ENCODE measurements at regions not wholly inside any gene's neighbourhood (a gene's known extent, or its start where the extent isn't known, plus 50 kb on each side); places are given as distances from the start of the nearest gene placed in this dataset.

GRCh38 chr13:109393045-109393444 is 393.3 kb downstream of the IRS2 start:
- DNase-seq = no peak

GRCh38 chr13:109390391-109390790 is 396.0 kb downstream of the IRS2 start:
- DNase-seq = no peak

- no peak for DNase-seq
These were observed 396.5 kb downstream of the IRS2 start for GRCh38 chr13:109389892-109390345.

GRCh38 chr13:109389456-109389855 is 396.9 kb downstream of the IRS2 start:
- DNase-seq = no peak

DNA sequence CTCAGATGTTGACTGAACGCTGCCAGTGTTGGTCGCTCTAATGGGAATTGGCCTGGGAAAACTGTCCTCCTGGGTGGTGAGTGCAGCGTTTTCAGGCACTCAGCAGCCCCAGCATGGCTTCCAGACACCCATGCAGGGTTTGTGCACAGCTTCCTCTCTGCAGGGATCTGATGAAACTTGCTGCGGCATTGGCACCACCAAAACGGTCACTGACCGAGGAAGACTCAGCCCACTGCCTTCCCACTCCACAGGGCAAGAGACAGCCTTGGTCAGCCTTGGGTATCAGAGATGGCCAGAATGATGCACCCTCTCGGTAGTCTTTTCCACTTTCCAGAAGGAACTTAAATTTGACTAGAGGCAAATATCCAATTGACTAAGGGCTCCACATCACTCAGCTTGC is 398.9 kb downstream of the IRS2 start:
- DNase-seq = no peak

DNA sequence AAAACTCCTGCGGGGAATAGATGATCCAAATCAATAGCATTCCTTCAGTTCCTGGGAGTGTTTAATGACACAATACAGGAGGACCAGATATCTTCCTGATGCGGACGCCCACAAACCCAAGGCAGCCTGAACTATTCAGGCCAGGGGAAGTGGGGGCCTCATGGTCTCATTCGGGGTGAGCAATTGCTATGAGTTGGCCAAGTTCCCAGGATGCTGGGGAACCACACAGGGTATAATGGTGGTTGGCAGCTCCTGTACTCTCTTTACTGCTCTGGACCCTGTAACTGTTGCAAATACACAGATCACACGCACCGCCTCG is 401.2 kb downstream of the IRS2 start:
- no peak for DNase-seq

DNA sequence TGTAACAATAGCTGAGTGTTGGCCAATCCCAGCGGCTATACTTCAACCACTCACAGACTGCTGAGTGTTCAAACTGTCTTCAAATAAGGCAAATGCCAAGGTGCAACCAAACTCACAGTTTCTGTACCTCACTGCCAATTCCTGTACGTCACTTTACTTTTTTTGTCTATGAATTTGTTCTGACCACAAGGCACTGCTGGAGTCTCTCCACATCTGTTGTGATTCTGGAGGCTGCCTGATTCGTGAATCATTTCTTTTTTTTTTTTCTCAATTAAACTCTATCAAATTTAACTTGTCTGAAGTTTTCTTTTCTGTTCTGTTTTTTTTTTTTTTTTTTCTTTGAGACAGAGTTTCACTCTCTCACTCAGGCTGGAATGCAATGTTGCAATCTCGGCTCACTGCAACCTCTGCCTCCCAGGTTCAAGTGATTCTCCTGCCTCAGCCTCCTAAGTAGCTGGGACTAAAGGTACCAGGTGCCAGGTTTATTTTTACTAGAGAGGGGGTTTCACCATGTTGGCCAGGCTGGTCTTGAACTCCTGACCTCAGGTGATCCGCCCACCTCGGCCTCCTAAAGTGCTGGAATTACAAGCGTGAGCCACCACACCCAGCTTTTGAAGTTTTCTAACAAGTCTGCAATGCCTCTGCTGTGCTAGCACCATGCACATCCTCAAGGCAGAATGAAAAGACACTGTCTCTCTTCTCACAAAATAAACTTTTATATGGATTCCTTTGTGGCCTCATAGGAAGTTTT is 401.7 kb downstream of the IRS2 start:
- DNase-seq = no peak

GRCh38 chr13:109383683-109384082 is 402.7 kb downstream of the IRS2 start:
- DNase-seq = no peak

GRCh38 chr13:109381546-109382180 is 404.7 kb downstream of the IRS2 start:
- no peak for DNase-seq

- DNase-seq = no peak
These were observed 405.9 kb downstream of the IRS2 start for GRCh38 chr13:109380457-109380856.

DNA sequence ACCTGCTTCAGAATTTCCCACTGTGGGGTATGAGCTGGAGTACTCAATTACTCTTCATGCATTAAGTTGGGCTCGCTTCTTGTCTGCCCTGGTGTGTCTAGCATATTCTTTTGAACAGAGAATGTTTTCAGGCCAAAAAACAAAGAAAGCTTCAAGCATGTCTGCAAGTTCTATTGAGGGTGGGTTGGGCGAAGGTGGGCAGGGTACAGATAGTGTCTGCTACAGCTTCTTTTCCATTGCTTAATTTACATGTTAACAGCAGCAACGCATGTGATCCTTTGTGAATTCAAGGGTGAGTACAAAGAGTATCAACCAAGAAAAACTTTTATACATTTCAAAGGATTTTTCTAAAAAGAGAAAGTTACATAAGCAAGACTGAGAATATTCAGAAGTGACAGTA is 406.5 kb downstream of the IRS2 start:
- DNase-seq = no peak

GRCh38 chr13:109376936-109377335 is 409.4 kb downstream of the IRS2 start:
- DNase-seq = no peak

- no peak for DNase-seq
These were observed 411.7 kb downstream of the IRS2 start for GRCh38 chr13:109374609-109375200.

DNA sequence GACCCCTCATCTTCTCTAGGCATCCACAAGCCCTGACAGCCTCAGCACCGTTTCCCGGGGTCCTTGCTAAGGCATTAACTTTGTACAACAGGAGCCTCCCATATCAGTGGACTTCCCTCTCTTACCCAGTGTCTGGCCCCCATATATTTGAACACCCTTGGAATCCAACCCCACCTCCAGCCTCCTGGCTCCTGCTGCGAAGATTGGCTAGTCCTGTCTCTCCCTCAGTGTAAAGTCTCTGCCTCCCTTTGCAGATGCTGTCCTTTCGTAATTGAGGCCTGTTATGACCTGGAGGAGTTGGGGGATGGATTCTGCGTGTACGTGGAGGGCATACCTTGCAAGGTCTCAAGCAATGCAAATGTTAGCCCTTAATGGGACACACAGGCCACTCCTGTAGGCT is 413.7 kb downstream of the IRS2 start:
- no peak for DNase-seq

GRCh38 chr13:109371066-109371465 is 415.3 kb downstream of the IRS2 start:
- DNase-seq = no peak

DNA sequence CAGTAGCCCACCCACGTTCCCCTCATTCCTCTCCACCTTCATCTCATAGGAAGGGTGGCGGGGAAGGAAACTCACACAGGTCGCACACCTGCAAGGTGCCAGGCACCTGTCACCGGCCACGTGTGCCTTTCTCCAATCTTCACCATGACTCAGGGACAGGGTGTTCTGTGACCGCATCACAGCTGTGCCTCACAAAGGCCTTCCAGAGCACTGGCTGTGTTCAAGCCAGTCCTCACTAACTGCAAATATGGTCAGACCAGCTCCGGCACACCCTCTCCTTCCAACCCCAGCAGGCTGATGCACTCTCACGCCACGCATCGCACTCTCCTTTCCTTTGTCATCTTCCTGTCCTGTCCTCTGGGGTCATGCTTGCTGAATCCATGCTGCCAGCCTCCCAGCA is 415.9 kb downstream of the IRS2 start:
- DNase-seq = no peak

GRCh38 chr13:109369353-109370052 is 416.9 kb downstream of the IRS2 start:
- no peak for DNase-seq

- DNase-seq = no peak
These were observed 418.2 kb downstream of the IRS2 start for GRCh38 chr13:109368230-109368629.

DNA sequence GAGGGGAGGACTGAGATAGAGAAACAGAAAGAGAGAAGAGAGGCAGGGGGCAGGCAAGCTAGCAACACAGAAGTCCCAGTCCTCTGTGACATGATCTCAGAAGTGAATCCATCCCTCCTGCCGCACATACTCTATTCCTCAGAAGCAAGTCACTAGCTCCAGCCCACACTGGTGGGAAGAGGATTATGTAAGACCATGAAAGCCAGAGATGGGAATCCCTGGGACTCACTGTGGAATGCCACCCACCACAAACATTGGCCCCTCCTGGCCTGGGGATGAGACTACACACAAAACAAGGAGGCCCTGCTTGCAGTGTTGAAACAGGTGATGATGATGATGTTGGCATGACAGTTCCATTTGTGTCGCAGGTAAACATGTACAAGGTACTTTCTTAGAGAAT is 419.9 kb downstream of the IRS2 start:
- DNase-seq = no peak

GRCh38 chr13:109363431-109363830 is 423.0 kb downstream of the IRS2 start:
- no peak for DNase-seq

- DNase-seq = no peak
These were observed 423.8 kb downstream of the IRS2 start for GRCh38 chr13:109362616-109363015.

DNA sequence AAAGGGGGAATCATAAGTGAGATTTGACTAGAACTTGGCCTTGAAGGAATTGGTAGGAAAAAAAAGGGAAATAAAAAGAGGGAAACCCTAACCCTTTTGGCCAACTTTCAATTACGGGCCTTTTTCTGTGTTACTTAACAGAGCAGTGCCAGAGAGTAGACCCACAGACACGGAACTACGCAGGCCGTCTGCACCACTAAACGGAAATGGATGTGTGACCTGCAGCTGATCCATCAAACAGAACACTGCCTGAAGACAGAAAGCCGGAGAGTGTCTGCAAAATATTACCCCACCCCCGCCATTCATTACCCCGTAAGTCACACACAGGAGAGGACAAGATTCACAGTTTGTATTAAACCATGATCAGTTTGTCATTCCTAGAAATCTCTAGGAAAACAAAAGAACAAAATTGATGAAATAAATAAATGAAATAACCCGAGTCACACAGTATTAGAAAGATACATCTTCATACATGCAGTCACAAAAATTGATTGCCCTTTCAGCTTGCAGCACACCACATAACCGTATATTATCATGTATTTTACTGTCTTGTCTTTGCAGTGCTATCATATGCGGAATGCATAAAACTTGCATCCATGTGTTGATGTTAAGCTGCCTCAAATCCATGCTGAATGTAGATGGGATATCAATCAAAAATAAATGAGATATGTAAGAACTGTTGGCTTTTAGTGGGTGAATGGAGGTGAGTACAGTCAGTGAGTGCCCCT is 424.7 kb downstream of the IRS2 start:
- DNase-seq = no peak

Measured in stimulated activated CD4-positive, alpha-beta T cell treated with anti-CD3 and anti-CD28 coated beads, Interleukin-2, amount 100 ng/mL, for 24 hours (primary cell).